ENCODE measurements at regions not wholly inside any gene's neighbourhood (a gene's known extent, or its start where the extent isn't known, plus 50 kb on each side); places are given as distances from the start of the nearest gene placed in this dataset.

DNA sequence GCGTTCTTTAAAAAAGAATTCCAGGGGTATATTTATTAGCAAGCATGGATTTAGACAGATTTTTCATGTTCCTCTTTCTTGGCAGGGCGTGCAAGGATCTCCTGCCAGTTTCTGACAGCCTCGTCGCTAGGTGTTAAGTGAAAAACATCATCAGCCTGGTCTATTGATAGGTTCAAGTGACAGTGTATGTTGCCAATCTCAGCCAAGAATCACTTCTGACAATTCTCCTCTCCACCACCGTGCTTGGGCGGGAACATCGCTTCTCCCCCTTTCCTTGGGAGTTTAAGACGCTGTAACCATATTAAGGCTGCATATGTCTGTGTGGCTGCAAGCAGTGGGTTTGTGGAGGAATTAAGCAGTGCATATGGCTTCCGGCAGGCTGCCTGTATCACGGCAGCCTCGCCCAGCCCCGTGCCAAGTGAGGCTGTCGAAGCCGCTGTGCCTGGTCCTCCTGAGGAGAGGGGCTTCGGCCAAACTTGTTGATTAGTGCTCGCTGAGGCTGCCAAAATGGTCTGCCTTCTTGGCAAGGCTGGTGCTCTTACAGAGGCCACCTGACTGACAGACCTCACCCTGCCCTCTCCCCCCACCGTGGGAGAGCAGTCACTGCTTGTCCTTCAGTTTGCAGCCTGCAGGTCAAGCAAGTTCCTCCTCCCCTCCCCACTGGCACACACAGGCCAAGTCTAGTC lies 132.2 kb upstream of the MPHOSPH6 start:
- FAIRE-seq (no peak), DNase-seq (ENCODE audit: low read depth, low spot score) (no peak)
- CTCF ChIA-PET = interaction anchor here (1.5 kb wide), 1 partner anchor 154 kb away, joined by 4 read pairs; no protein-coding TSS in a partner anchor
- POLR2A ChIA-PET = no interaction called here
- H3K9me1 ChIP-seq (replicated peaks; ENCODE audit: control insufficient read depth, extremely low read depth, insufficient read depth, low read length) = no peaks in the 10 kb centered on the region
- H3K27me3 ChIP-seq (ENCODE audit: control insufficient read depth in 2 of 2, insufficient read depth in 2 of 2, low read length in 2 of 2) = peaks cover 0 to 2% of the 10 kb centered on the region in 2 experiments
- dilution Hi-C loops (cut with MboI; ENCODE audit: extremely low pct_ligation_motif_present, low sequenced_read_pairs) = no loop called here
- no peaks in the 10 kb centered on the region for H3K36me3 ChIP-seq (ENCODE audit: control insufficient read depth in 2 of 2, extremely low read depth in 1 of 2, insufficient read depth in 2 of 2, low read length in 2 of 2)
- no peak overlapping the region for H3K4me3 ChIP-seq (replicated peaks in 1 of 3; ENCODE audit: insufficient read depth in 1 of 3, low read depth in 1 of 3, low read length in 3 of 3)
- TF ChIP-seq JUN (IDR thresholded peaks at IDR 0.05; ENCODE audit: borderline replicate concordance, insufficient read depth, insufficient read length, low read depth) = no peak
- TF ChIP-seq MYC (IDR thresholded peaks at IDR 0.05; ENCODE audit: low read depth, low read length) = no peak
- no peak overlapping the region for H3K27ac ChIP-seq (ENCODE audit: insufficient read depth, low read depth, low read length)
- H3K9me3 ChIP-seq (replicated peaks; ENCODE audit: control insufficient read depth, insufficient read depth, low read length) = no peaks in the 10 kb centered on the region
- no peaks in the 10 kb centered on the region for H4K20me1 ChIP-seq (replicated peaks; ENCODE audit: control insufficient read depth, extremely low read depth, insufficient read depth, low read length)
- H3K4me2 ChIP-seq (ENCODE audit: insufficient read depth, low read length) = no peak overlapping the region
- no peak overlapping the region for H2AFZ ChIP-seq (ENCODE audit: low read depth, low read length)
- intact Hi-C loops (cut with micrococcal nuclease) = no loop called here
- H3K79me2 ChIP-seq (ENCODE audit: control insufficient read depth, insufficient read depth, low read length) = no peaks in the 10 kb centered on the region
- no peaks in the 10 kb centered on the region for H3K4me1 ChIP-seq (ENCODE audit: control insufficient read depth, extremely low read depth, insufficient read depth, low read length)
- H3K9ac ChIP-seq (replicated peaks; ENCODE audit: extremely low read depth, insufficient read depth, low read length) = no peak overlapping the region
- no TSS peak for BruUV-seq (replicated peaks)

DNA sequence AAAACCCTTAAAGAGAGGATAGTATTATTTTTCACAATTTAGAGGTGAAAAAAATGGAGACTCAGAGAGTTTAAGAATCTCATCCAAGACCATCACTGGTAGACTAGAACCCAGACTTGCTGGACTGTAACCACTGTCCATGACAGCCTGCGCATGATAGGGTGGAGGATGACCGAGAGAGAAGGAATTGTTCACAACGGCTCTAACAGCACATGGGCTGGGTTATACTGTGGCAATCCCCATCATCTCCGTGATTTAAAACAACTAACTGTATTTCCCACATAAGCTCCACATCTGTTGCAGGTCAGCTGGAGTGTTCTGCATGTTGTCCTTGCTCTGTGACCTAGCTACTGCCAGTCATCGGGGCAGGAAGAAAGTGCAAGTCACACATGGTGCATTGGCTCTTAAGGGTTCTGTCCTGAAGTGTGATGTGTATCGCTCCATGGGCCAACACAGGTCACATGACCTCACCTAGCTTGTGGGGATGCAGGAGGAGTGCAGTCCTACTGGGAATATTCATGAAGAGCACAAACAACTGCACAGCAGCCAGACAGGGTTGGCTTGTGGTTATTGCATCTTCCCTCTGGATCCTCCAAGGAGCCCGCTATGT lies 131.2 kb upstream of the MPHOSPH6 start:
- intact Hi-C loops (cut with micrococcal nuclease) = no loop called here
- no peak overlapping the region for H3K27ac ChIP-seq (ENCODE audit: insufficient read depth, low read depth, low read length)
- no TSS peak for BruUV-seq (replicated peaks)
- no peaks in the 10 kb centered on the region for H3K79me2 ChIP-seq (ENCODE audit: control insufficient read depth, insufficient read depth, low read length)
- H3K9ac ChIP-seq (replicated peaks; ENCODE audit: extremely low read depth, insufficient read depth, low read length) = no peak overlapping the region
- DNase-seq (ENCODE audit: low read depth, low spot score) = no peak
- TF ChIP-seq JUN (IDR thresholded peaks at IDR 0.05; ENCODE audit: borderline replicate concordance, insufficient read depth, insufficient read length, low read depth) (no peak), FOS (IDR thresholded peaks at IDR 0.05; ENCODE audit: borderline replicate concordance, insufficient read depth, low read length) (no peak), POLR2A (IDR thresholded peaks at IDR 0.05; ENCODE audit: low read depth, low read length) (no peak), POLR2AphosphoS5 (IDR thresholded peaks at IDR 0.05; ENCODE audit: insufficient read depth, low read depth, low read length) (no peak), GATA2 (IDR thresholded peaks at IDR 0.05; ENCODE audit: insufficient read depth, insufficient read length, low read depth, low read length) (no peak), MYC (IDR thresholded peaks at IDR 0.05; ENCODE audit: low read depth, low read length) (no peak), EZH2 (IDR thresholded peaks at IDR 0.05; ENCODE audit: borderline replicate concordance, low read depth, low read length, severe bottlenecking) (no peak), MAX (IDR thresholded peaks at IDR 0.05; ENCODE audit: insufficient read depth, insufficient read length) (no peak)
- TF ChIP-seq, protein P1, sequence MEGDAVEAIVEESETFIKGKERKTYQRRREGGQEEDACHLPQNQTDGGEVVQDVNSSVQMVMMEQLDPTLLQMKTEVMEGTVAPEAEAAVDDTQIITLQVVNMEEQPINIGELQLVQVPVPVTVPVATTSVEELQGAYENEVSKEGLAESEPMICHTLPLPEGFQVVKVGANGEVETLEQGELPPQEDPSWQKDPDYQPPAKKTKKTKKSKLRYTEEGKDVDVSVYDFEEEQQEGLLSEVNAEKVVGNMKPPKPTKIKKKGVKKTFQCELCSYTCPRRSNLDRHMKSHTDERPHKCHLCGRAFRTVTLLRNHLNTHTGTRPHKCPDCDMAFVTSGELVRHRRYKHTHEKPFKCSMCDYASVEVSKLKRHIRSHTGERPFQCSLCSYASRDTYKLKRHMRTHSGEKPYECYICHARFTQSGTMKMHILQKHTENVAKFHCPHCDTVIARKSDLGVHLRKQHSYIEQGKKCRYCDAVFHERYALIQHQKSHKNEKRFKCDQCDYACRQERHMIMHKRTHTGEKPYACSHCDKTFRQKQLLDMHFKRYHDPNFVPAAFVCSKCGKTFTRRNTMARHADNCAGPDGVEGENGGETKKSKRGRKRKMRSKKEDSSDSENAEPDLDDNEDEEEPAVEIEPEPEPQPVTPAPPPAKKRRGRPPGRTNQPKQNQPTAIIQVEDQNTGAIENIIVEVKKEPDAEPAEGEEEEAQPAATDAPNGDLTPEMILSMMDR (IDR thresholded peaks at IDR 0.05; ENCODE audit: extremely low read depth in 1 of 2, insufficient read depth in 1 of 2, low read depth in 1 of 2, low read length in 2 of 2) = no peak
- H2AFZ ChIP-seq (ENCODE audit: low read depth, low read length) = no peak overlapping the region
- dilution Hi-C loops (cut with MboI; ENCODE audit: extremely low pct_ligation_motif_present, low sequenced_read_pairs) = no loop called here
- no peaks in the 10 kb centered on the region for H3K36me3 ChIP-seq (ENCODE audit: control insufficient read depth in 2 of 2, extremely low read depth in 1 of 2, insufficient read depth in 2 of 2, low read length in 2 of 2)
- H3K4me1 ChIP-seq (ENCODE audit: control insufficient read depth, extremely low read depth, insufficient read depth, low read length) = no peaks in the 10 kb centered on the region
- ChIA-PET CTCF (interaction anchor here (1.5 kb wide), 1 partner anchor 155 kb away, joined by 4 read pairs; no protein-coding TSS in a partner anchor), POLR2A (interaction anchor here (1.1 kb wide), 1 partner anchor 8 kb away, joined by 3 read pairs; no protein-coding TSS in a partner anchor)
- no peak for FAIRE-seq
- H3K9me3 ChIP-seq (replicated peaks; ENCODE audit: control insufficient read depth, insufficient read depth, low read length) = no peaks in the 10 kb centered on the region
- H3K4me2 ChIP-seq (ENCODE audit: insufficient read depth, low read length) = no peak overlapping the region
- peaks cover 0 to 2% of the 10 kb centered on the region in 2 experiments for H3K27me3 ChIP-seq (ENCODE audit: control insufficient read depth in 2 of 2, insufficient read depth in 2 of 2, low read length in 2 of 2)
- no peak overlapping the region for H3K4me3 ChIP-seq (replicated peaks in 1 of 3; ENCODE audit: insufficient read depth in 1 of 3, low read depth in 1 of 3, low read length in 3 of 3)
- H4K20me1 ChIP-seq (replicated peaks; ENCODE audit: control insufficient read depth, extremely low read depth, insufficient read depth, low read length) = no peaks in the 10 kb centered on the region
- H3K9me1 ChIP-seq (replicated peaks; ENCODE audit: control insufficient read depth, extremely low read depth, insufficient read depth, low read length) = no peaks in the 10 kb centered on the region

Measured in endothelial cell of umbilical vein (primary cell).